ENCODE measurements at regions not wholly inside any gene's neighbourhood (a gene's known extent, or its start where the extent isn't known, plus 50 kb on each side); places are given as distances from the start of the nearest gene placed in this dataset.
A peak's percentile ranks its signal among the peaks of the same experiment; 100 is the strongest.

- peak; percentile 18 for DNase-seq (ENCODE audit: low spot score)
These were observed 60.3 kb upstream of the GREM2 start for GRCh38 chr1:240672132-240672811.

GRCh38 chr1:240667351-240667750 lies 55.4 kb upstream of the GREM2 start:
- no peak for DNase-seq (ENCODE audit: low spot score)

GRCh38 chr1:240666568-240667198 lies 54.7 kb upstream of the GREM2 start:
- DNase-seq (ENCODE audit: low spot score): no peak

GRCh38 chr1:240663169-240663879 lies 51.4 kb upstream of the GREM2 start:
- DNase-seq (ENCODE audit: low spot score): no peak

Measured in H4 (cell line).